DOHH2 (cell line): ENCODE measurements at regions not wholly inside any gene's neighbourhood (a gene's known extent, or its start where the extent isn't known, plus 50 kb on each side); places are given as distances from the start of the nearest gene placed in this dataset.

Experiments used
- EZH2phosphoT487 ChIP-seq: fragments of 200-600 bp; sonication (generic); IDR thresholded peaks from 2 replicates; pipeline ENCODE4 v1.6.1; 2017; ENCODE audit warnings: borderline replicate concordance, mild to moderate bottlenecking, antibody characterized with exemption, low read length, moderate library complexity, mixed read lengths
- TF ChIP-seq, protein P1 (sequence below): fragments of 200-600 bp; sonication (generic); IDR thresholded peaks from one replicate; pipeline ENCODE4 v1.5.1; 2014; ENCODE audit warnings: antibody characterized with exemption, mild to moderate bottlenecking, low read depth, low read length; ENCODE audit not compliant: poor library complexity, severe bottlenecking

DNA sequence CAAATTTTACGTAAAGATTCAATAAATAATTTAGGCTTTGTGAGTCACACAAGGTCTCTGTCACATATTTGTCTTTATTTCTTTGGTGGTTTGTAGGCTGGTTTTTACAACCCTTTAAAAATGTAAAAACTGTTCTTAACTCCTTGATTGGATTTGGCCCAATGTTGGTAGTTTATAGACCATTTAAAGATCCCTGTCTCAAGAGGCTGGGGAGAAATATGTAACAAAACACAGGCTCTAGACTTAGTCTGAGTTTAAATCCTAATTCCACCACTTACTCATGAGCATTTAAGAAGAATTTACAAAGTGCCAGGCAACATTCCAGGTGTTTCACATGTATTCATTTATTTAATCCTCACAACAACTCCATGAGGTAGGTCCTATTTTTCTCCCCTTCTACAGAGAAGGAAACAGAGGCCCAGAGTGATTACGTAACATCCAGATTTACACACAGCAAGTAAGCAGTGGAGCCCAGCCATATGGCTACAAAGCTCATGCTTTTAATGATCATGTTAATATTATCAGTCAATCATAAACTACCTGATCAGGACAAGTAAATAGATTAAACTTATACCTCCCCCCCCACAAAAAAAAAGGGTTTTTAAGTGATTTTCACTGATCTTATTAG lies 416.6 kb upstream of the ACVR2A start:
- TF ChIP-seq, protein P1, sequence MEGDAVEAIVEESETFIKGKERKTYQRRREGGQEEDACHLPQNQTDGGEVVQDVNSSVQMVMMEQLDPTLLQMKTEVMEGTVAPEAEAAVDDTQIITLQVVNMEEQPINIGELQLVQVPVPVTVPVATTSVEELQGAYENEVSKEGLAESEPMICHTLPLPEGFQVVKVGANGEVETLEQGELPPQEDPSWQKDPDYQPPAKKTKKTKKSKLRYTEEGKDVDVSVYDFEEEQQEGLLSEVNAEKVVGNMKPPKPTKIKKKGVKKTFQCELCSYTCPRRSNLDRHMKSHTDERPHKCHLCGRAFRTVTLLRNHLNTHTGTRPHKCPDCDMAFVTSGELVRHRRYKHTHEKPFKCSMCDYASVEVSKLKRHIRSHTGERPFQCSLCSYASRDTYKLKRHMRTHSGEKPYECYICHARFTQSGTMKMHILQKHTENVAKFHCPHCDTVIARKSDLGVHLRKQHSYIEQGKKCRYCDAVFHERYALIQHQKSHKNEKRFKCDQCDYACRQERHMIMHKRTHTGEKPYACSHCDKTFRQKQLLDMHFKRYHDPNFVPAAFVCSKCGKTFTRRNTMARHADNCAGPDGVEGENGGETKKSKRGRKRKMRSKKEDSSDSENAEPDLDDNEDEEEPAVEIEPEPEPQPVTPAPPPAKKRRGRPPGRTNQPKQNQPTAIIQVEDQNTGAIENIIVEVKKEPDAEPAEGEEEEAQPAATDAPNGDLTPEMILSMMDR = no peak
- no peak for TF ChIP-seq EZH2phosphoT487
